Natural killer cell treated with Interleukin-12 subunit alpha and Interleukin-12 subunit beta and Interleukin-15 and Interleukin-18, amount 100 ng/mL, for 72 hours (primary cell): ENCODE measurements at regions not wholly inside any gene's neighbourhood (a gene's known extent, or its start where the extent isn't known, plus 50 kb on each side); places are given as distances from the start of the nearest gene placed in this dataset.

ENCODE experiments used
- ATAC-seq, 2 donors: fragments of 150-1000 bp; cut with Tn5 transposase in 1 of 2; sonication (Bioruptor Pico), chemical (Tn5 transposase) in 1 of 2; 2 replicates each; pipeline ENCODE4 v1.10.0; 2021
- DNase-seq: peaks from one replicate; pipeline ENCODE4 v3.0.0; 2022; ENCODE audit warnings: low spot score
- H3K27ac Mint-ChIP-seq, 2 donors: 1 replicate in 1 of 2; 2 replicates in 1 of 2; pipeline ENCODE4 v1.8.0; 2022; ENCODE audit warnings: mixed read lengths in 2 of 2, mild to moderate bottlenecking in 1 of 2, moderate library complexity in 1 of 2
- H3K27me3 Mint-ChIP-seq, 2 donors: 1 replicate in 1 of 2; 2 replicates in 1 of 2; pipeline ENCODE4 v1.8.0; 2022; ENCODE audit warnings: mixed read lengths in 2 of 2
- H3K36me3 Mint-ChIP-seq: one replicate; pipeline ENCODE4 v1.8.0; 2022; ENCODE audit warnings: mixed read lengths
- H3K4me1 Mint-ChIP-seq, 2 donors: 1 replicate in 1 of 2; 2 replicates in 1 of 2; pipeline ENCODE4 v1.8.0; 2022; ENCODE audit warnings: low read depth in 2 of 2, mixed read lengths in 2 of 2, mild to moderate bottlenecking in 1 of 2
- H3K4me3 Mint-ChIP-seq: one replicate; pipeline ENCODE4 v1.8.0; 2022; ENCODE audit warnings: mixed read lengths
- H3K9me3 Mint-ChIP-seq: 2 replicates; pipeline ENCODE4 v1.8.0; 2022; ENCODE audit warnings: mixed read lengths

- DNase-seq (no peak), ATAC-seq (no peak)
- Mint-ChIP-seq H3K9me3 (no peaks in the 10 kb centered on the region), H3K27me3 (peaks cover 19 to 21% of the 10 kb centered on the region in 2 donors), H3K36me3 (no peaks in the 10 kb centered on the region), H3K4me1 (no peaks in the 10 kb centered on the region), H3K27ac (no peak overlapping the region), H3K4me3 (no peak overlapping the region)
Measured at GRCh38 chr12:5192726-5193125, 149.0 kb downstream of the KCNA5 start.

GRCh38 chr12:5194306-5194705 is 150.6 kb downstream of the KCNA5 start:
- Mint-ChIP-seq H3K36me3 (no peaks in the 10 kb centered on the region), H3K27me3 (peaks cover 19 to 20% of the 10 kb centered on the region in 2 donors), H3K27ac (no peak overlapping the region), H3K9me3 (no peaks in the 10 kb centered on the region), H3K4me1 (no peaks in the 10 kb centered on the region), H3K4me3 (no peak overlapping the region)
- ATAC-seq, result no peak
- no peak for DNase-seq

GRCh38 chr12:5195244-5195643 is 151.6 kb downstream of the KCNA5 start:
- Mint-ChIP-seq H3K4me3 (no peak overlapping the region), H3K27ac (no peak overlapping the region), H3K27me3 (peaks cover 19 to 24% of the 10 kb centered on the region in 2 donors), H3K9me3 (no peaks in the 10 kb centered on the region), H3K4me1 (no peaks in the 10 kb centered on the region), H3K36me3 (no peaks in the 10 kb centered on the region)
- ATAC-seq, result no peak
- no peak for DNase-seq

DNA sequence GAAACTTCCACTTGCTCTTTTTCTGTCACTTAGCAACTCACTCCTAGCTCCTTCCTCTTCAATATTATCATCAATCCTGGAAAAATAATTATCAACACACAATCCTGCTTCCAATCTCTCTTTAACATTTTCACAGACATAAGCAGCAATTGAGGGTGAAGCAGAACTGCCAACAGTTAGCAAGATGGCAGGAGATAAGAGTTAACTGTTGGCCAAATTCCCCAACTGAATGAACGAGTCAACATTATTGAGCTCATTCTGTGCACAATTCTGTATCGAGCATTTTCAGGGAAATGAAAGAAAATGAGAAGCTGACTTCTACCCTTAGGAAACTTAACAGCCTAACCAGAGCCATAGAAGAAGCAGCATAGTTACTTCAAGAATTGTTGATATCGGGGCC is 152.0 kb downstream of the KCNA5 start:
- Mint-ChIP-seq H3K9me3 (no peaks in the 10 kb centered on the region), H3K4me3 (no peak overlapping the region), H3K4me1 (no peaks in the 10 kb centered on the region), H3K27ac (no peak overlapping the region), H3K27me3 (peaks cover 20 to 26% of the 10 kb centered on the region in 2 donors), H3K36me3 (no peaks in the 10 kb centered on the region)
- no peak for ATAC-seq
- DNase-seq, result no peak

GRCh38 chr12:5197131-5197530 is 153.5 kb downstream of the KCNA5 start:
- H3K4me1 Mint-ChIP-seq, result no peaks in the 10 kb centered on the region
- DNase-seq, result no peak
- no peaks in the 10 kb centered on the region for H3K9me3 Mint-ChIP-seq
- no peak overlapping the region for H3K27ac Mint-ChIP-seq
- no peak overlapping the region for H3K4me3 Mint-ChIP-seq
- peaks cover 26% of the 10 kb centered on the region in 2 donors for H3K27me3 Mint-ChIP-seq
- ATAC-seq, result no peak
- H3K36me3 Mint-ChIP-seq, result no peaks in the 10 kb centered on the region

GRCh38 chr12:5197656-5198055 is 154.0 kb downstream of the KCNA5 start:
- Mint-ChIP-seq H3K4me1 (no peaks in the 10 kb centered on the region), H3K27ac (no peak overlapping the region), H3K4me3 (no peak overlapping the region), H3K36me3 (no peaks in the 10 kb centered on the region), H3K9me3 (no peaks in the 10 kb centered on the region), H3K27me3 (peaks cover 26% of the 10 kb centered on the region in 2 donors)
- ATAC-seq (no peak), DNase-seq (no peak)

GRCh38 chr12:5200278-5201087 is 156.8 kb downstream of the KCNA5 start:
- Mint-ChIP-seq H3K4me3 (no peak overlapping the region), H3K36me3 (no peaks in the 10 kb centered on the region), H3K27ac (no peak overlapping the region), H3K27me3 (peaks cover 26 to 29% of the 10 kb centered on the region in 2 donors), H3K4me1 (no peaks in the 10 kb centered on the region), H3K9me3 (no peaks in the 10 kb centered on the region)
- ATAC-seq (no peak), DNase-seq (no peak)

DNA sequence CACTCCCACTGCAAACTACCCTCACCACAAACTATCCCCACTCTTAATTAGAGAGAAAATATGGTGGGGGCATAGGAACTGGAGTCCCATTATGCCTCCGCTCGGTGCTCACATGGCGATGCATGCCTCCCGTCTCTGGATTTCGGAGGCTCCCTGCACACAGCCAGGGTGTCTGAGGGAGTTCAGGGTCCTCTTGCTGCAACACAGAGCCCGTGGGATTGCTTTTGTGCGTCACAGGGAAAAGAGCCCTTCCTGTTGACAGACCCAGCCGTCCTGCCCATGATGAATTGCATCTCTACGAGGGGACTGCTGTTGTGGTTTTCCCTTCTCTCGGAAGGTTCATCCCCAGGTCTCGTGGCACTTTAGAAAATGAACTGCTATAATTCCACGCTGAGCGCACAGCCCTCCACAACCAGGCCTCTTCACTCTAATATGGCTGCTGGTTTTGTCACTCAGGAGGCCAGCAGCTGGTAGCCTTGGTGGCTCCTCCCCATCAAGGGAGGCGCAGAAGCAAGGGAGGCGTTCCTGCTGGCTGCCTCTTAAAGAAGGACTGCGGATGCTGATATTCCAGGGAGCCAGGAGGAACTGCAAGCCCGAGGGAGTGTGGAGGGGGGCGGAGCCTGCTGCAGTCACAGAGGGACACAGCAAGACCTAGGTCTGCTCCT is 158.0 kb downstream of the KCNA5 start:
- no peaks in the 10 kb centered on the region for H3K36me3 Mint-ChIP-seq
- H3K27me3 Mint-ChIP-seq, result peaks cover 26 to 27% of the 10 kb centered on the region in 2 donors
- no peak overlapping the region for H3K27ac Mint-ChIP-seq
- H3K4me1 Mint-ChIP-seq, result no peaks in the 10 kb centered on the region
- DNase-seq (no peak), ATAC-seq (no peak)
- no peak overlapping the region for H3K4me3 Mint-ChIP-seq
- no peaks in the 10 kb centered on the region for H3K9me3 Mint-ChIP-seq

DNA sequence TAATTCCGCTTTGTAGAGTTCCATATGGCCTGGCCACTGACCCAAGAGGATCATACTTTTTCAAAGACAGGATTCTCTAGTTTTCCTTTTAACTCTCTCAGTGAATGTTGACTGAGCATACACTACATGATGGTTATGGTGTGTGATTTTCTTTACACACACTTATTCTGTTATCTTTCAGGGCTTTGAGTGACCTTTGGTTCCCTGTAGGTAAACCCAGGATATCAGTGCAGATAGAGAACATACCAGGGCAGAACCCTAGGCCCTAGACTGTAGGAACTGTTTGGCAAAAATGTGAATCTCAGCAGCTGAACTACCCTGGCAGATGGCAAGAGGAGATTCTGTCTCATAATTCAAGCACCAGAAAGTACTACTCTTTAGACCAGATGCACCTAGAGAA is 159.6 kb downstream of the KCNA5 start:
- ATAC-seq (no peak), DNase-seq (no peak)
- Mint-ChIP-seq H3K4me3 (no peak overlapping the region), H3K4me1 (no peaks in the 10 kb centered on the region), H3K9me3 (no peaks in the 10 kb centered on the region), H3K27ac (no peak overlapping the region), H3K27me3 (peaks cover 16 to 21% of the 10 kb centered on the region in 2 donors), H3K36me3 (no peaks in the 10 kb centered on the region)

DNA sequence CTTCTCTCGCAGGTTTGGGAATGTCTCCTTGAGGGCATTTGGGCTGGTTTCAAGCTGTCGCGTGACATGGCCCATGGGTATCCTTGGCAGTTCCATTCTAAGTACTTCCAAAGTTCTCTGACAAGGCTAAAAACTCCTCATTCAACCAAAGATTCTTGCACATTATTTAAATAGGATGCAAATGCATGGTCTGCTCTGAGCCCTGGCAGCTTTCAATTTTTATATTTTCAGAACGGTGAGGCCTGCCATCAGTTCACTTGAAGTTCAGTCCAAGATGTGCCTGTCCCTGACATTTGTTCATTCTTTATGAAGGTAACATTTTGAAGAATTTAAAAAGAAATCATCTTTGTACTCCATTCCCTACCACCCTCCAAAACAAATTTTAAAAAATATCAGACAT is 160.0 kb downstream of the KCNA5 start:
- Mint-ChIP-seq H3K9me3 (no peaks in the 10 kb centered on the region), H3K4me1 (no peaks in the 10 kb centered on the region)

DNA sequence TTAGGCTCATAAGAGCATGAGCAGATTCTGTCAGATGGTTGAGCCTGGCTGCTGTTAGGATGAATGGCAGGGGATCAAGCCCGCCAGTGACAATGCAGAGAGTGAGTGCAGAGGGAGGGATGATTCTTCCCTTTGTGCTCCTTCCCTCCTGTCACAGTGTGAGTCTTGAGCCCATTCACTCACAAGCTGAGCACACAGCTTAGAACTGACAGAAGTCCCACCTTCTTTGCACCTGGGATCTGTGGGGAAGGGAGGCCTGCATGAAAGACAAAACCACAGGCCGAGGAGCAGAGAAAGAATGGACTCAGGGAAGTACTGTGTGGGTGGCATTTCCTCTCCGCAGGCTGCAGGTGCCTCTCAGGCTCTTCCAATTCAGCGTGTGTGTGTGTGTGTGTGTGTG is 160.6 kb downstream of the KCNA5 start:
- Mint-ChIP-seq H3K4me1 (no peaks in the 10 kb centered on the region), H3K4me3 (no peak overlapping the region), H3K9me3 (no peaks in the 10 kb centered on the region), H3K27me3 (peaks cover 12 to 20% of the 10 kb centered on the region in 2 donors), H3K27ac (no peak overlapping the region), H3K36me3 (no peaks in the 10 kb centered on the region)
- DNase-seq (no peak), ATAC-seq (no peak)

More for the DNA sequence above, 160.0 kb downstream of the KCNA5 start:
- peaks cover 14 to 21% of the 10 kb centered on the region in 2 donors for H3K27me3 Mint-ChIP-seq
- no peaks in the 10 kb centered on the region for H3K36me3 Mint-ChIP-seq
- no peak overlapping the region for H3K27ac Mint-ChIP-seq
- DNase-seq, result no peak
- no peak overlapping the region for H3K4me3 Mint-ChIP-seq
- ATAC-seq, result no peak

- H3K4me3 Mint-ChIP-seq, result no peak overlapping the region
- no peak overlapping the region for H3K27ac Mint-ChIP-seq
- H3K4me1 Mint-ChIP-seq, result no peaks in the 10 kb centered on the region
- no peak for DNase-seq
- H3K27me3 Mint-ChIP-seq, result peaks cover 6 to 17% of the 10 kb centered on the region in 2 donors
- H3K9me3 Mint-ChIP-seq, result no peaks in the 10 kb centered on the region
- no peak for ATAC-seq
- H3K36me3 Mint-ChIP-seq, result no peaks in the 10 kb centered on the region
Measured at GRCh38 chr12:5204831-5205230, 161.2 kb downstream of the KCNA5 start.

GRCh38 chr12:5206401-5207175 is 162.9 kb downstream of the KCNA5 start:
- H3K36me3 Mint-ChIP-seq, result no peaks in the 10 kb centered on the region
- no peak overlapping the region for H3K4me3 Mint-ChIP-seq
- H3K9me3 Mint-ChIP-seq, result no peaks in the 10 kb centered on the region
- no peak for ATAC-seq
- no peak overlapping the region for H3K27ac Mint-ChIP-seq
- no peak for DNase-seq
- peaks cover 6 to 14% of the 10 kb centered on the region in 2 donors for H3K27me3 Mint-ChIP-seq
- no peaks in the 10 kb centered on the region for H3K4me1 Mint-ChIP-seq
